ENCODE measurements at regions not wholly inside any gene's neighbourhood (a gene's known extent, or its start where the extent isn't known, plus 50 kb on each side); places are given as distances from the start of the nearest gene placed in this dataset.

GRCh38 chr6:139871803-139872510, 497.5 kb upstream of the CITED2 start:
- TF ChIP-seq CTCF (IDR thresholded peaks at IDR 0.05) (no peak), POLR2A (IDR thresholded peaks at IDR 0.05) (no peak)
